DMS53 treated with DMSO at 0.1 percent for 48 hours (cell line): ENCODE measurements at regions not wholly inside any gene's neighbourhood (a gene's known extent, or its start where the extent isn't known, plus 50 kb on each side); places are given as distances from the start of the nearest gene placed in this dataset.
"Not testable (repeated sequence)": the region's sequence is repeated elsewhere in the genome, so short reads cannot be mapped to it uniquely, and the experiment has no call there.

Source experiments
- DNase-seq: peaks from one replicate; lab custom pipeline; 2025; ENCODE audit not compliant: unreplicated experiment; lab: John Stamatoyannopoulos, UW

- DNase-seq: no peak
These were observed 307.3 kb downstream of the RAPGEF2 start for GRCh38 chr4:159410076-159410777.

GRCh38 chr4:159410891-159411290 lies 308.0 kb downstream of the RAPGEF2 start:
- no peak for DNase-seq

- DNase-seq: peak; percentile 2
These were observed 310.5 kb downstream of the RAPGEF2 start for GRCh38 chr4:159413306-159413943.

- no peak for DNase-seq
These were observed 311.4 kb downstream of the RAPGEF2 start for GRCh38 chr4:159414305-159414704.

GRCh38 chr4:159416073-159416472 lies 313.2 kb downstream of the RAPGEF2 start:
- peak; percentile 21 for DNase-seq

GRCh38 chr4:159416996-159417395 lies 314.1 kb downstream of the RAPGEF2 start:
- DNase-seq: no peak

- DNase-seq: no peak
These were observed 317.5 kb downstream of the RAPGEF2 start for GRCh38 chr4:159420162-159421057.

- DNase-seq: not testable (repeated sequence)
These were observed 318.2 kb downstream of the RAPGEF2 start for GRCh38 chr4:159421058-159421419.

- DNase-seq: no peak
These were observed 319.1 kb downstream of the RAPGEF2 start for GRCh38 chr4:159422019-159422418.

GRCh38 chr4:159422626-159423025 lies 319.7 kb downstream of the RAPGEF2 start:
- no peak for DNase-seq

- DNase-seq: no peak
These were observed 322.9 kb downstream of the RAPGEF2 start for GRCh38 chr4:159425737-159426305.

GRCh38 chr4:159428293-159428692 lies 325.4 kb downstream of the RAPGEF2 start:
- DNase-seq: no peak

GRCh38 chr4:159428975-159429692 lies 326.3 kb downstream of the RAPGEF2 start:
- DNase-seq: no peak

GRCh38 chr4:159429693-159430035 lies 326.8 kb downstream of the RAPGEF2 start:
- no peak for DNase-seq

GRCh38 chr4:159430896-159431295 lies 328.0 kb downstream of the RAPGEF2 start:
- no peak for DNase-seq

- DNase-seq: no peak
These were observed 329.6 kb downstream of the RAPGEF2 start for GRCh38 chr4:159432436-159432835.

GRCh38 chr4:159433337-159433736 lies 330.5 kb downstream of the RAPGEF2 start:
- no peak for DNase-seq

- DNase-seq: no peak
These were observed 331.4 kb downstream of the RAPGEF2 start for GRCh38 chr4:159434114-159434870.

GRCh38 chr4:159434871-159435241 lies 332.0 kb downstream of the RAPGEF2 start:
- no peak for DNase-seq

- DNase-seq: no peak
These were observed 332.7 kb downstream of the RAPGEF2 start for GRCh38 chr4:159435561-159436023.
